ENCODE measurements at regions not wholly inside any gene's neighbourhood (a gene's known extent, or its start where the extent isn't known, plus 50 kb on each side); places are given as distances from the start of the nearest gene placed in this dataset.
"Not testable (repeated sequence)": the region's sequence is repeated elsewhere in the genome, so short reads cannot be mapped to it uniquely, and the experiment has no call there.

DNA sequence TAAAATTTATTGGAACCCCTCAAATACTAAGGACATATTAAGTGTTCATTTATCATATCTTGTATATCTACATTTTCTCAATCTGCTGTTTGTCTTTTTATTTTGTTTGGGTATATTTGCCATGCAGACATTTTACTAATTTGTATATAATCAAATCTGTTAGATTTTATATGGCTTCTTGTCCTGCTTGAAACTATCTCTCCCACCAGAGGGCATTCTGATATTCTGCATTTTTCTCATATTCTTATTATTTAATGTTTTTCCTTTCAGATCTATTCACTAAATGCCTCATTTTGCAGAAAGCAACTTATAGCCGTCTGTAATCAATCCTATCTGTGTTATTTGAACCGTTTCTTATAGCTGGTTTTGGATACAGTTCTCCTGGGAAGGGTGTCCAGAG lies 745.5 kb downstream of the LRRIQ3 start:
- DNase-seq, result no peak

DNA sequence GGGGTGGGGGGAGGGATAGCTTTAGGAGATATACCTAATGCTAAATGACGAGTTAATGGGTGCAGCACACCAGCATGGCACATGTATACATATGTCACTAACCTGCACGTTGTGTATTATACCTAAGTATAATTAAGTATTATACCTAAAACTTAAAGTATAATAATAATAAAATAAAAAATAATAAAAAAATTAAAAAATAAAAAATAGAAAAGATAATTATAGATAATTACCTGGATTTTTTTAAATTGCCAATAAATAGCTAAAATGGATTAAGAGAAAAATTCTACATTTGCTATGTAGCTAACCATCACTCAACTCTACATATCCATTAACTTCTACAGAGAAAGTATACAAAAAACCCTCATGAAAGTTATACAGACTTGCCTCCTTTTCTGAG lies 747.3 kb downstream of the LRRIQ3 start:
- DNase-seq, result not testable (repeated sequence)

DNA sequence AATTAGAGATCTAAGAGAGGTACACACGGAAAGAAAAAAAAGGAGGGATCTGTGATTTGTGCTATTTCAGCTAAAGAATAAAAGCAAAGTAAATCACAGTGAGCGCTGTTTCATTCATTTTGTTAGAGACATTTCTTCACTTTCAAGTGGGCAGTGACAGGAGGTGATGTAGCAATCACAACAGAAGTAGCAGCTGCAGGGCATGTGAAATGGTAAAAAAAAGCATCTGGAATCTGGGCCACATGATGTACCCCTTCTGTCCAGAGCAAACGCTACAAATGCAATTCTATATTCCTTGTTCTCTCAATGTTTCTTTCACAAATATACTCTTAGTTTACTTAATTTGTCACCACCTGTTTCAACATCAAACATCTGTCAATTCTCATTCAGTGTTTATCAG lies 786.5 kb downstream of the LRRIQ3 start:
- DNase-seq, result no peak

DNA sequence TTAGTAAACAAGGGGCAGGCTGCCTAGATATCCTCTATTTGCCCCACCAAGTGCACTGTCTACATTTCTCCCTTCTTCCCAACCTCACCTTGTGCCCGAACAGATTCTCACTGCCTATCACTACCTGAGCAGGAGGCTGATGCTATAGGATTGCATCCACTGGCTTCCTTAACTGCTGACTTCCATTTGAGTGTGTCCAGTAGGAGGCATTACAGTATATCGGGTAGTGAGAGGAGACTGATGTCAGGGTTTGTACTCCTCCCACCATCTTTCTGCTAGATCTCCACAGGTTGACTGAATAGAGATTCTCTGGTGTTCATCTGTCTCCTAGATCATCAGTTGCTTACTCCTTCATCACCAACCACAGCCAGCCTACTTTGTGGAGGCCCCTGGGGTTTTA lies 796.3 kb downstream of the LRRIQ3 start:
- DNase-seq, result no peak

DNA sequence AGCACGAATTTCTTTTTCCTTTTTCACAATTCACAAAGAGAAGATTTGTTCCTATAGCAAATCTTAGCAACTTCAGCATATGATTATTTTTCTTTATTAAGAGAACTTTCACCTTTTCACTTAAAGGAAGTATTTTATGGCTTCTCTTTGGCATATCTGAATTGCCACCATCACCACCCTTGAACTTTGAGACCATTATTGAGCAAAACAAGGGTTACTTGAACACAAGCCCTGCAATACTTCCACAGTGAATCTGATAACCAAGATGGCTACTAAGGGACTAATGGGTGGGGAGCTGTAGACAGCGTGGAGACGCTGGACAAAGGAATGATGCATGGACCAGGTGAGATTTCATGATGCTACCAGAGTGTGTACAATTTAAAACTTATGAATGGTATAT lies 815.0 kb downstream of the LRRIQ3 start:
- DNase-seq, result no peak

DNA sequence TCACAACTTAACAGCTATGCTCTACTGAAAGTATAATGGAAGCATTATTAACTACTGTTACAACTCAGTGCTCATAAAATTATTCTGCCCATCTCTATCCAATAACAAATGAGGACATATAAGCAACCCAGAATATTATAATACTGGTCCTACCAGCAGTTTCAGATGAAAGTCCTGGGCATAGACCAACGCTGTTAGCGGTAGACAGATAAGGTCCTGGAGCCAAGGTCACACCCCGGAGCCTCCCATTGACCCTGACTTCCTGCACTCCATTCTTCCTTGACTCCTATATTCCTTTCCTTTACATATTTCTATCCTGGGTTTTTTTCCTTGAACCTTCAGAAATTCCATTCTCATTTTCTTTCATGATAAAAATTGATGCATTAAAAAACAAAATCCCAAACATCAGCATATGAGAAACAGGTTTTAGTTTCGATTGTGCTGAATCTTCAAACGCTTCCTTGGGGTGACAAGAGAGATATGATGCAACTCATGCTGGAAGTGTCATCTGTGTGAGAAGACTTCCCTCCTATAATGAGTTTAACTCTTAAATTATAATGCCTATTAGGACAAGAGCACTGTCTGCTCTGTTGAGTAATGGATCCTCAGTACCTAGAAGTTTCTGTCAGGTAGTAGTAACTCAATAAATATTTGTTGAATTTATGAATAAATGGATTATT lies 831.1 kb downstream of the LRRIQ3 start:
- DNase-seq, result no peak

DNA sequence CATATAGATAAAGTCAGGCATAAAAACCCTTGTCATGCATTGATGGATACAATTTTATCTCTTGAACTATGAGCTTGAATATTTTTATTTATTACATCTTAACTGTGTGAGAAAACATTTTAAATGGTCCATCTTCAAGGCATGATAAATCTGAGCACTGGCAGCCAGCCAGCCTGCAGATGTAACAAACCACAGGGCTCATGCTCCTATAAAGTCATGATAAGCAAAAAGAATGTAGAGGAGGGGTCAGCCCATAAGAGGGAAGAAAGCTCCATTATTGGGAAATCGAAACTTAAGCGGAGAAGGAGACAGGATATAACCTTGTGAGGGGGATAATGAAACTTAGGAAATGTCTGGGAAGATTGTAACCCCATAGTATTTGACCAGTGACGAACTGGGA lies 839.0 kb downstream of the LRRIQ3 start:
- DNase-seq, result peak in 1 of 3 experiments; percentile 27

DNA sequence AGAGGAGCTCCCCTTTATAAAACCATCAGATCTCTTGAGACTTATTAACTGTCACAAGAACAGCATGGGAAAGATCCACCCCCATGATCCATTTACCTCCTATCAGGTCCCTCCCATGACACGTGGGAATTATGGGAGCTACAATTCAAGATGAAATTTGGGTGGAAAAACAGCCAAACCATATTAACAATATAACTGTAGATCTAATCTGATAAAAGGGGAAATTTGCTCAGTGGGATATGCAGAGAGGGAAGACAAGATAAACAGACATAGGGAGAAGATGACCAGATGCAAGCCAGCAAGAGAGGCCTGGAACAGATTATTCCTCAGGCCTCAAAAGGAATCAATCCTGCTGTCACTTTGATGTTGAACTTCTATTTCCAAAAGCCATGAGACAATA lies 841.5 kb downstream of the LRRIQ3 start:
- no peak for DNase-seq

DNA sequence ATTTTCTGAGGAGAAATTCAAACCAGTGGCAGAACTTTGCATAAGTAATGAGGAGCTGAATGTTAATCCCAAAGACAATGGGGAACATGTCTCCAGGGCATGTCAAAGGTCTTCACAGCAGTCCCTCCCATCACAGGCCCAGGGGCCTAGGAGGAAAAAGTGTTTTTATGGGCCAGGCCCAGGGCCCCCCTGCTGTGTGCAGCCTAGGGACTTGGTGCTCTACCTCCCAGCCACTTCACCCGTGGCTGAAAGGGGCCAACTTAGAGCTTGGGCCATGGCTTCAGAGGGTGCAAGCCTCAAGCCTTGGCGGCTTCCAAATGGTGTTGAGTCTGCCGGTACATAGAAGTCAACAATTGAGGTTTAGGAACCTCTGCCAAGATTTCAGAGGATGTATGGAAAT lies 854.0 kb downstream of the LRRIQ3 start:
- no peak for DNase-seq

DNA sequence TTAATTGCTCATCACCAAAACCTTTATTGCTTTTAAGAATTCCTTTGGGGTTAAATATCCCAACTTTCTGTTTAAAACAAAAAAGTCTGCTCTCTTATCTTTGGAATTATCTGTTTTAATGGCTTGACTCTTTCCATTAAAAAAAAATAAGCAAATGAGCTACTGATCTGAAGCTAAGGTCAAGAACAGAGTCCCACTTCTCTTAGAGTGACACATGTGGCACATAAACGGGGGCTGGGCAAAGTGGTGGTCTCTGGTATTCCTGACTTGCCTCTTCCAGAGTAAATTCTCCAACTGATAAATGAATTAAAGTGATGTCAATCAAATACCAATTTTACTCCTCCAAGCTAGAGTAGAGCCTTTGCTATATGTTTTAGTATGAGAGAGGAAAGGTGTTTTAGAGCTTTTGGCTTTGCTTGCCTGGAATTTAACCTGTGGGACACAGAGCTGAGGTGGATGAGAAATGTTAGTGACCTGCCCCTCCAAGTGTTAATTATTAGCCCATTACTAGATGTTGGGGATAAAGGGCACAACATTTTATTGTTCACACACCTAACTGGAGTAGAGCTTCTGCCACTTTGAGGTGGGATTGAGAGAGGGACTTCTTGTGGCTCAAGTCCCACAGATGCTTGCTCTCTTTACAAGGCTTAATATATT lies 864.0 kb downstream of the LRRIQ3 start:
- no peak for DNase-seq

DNA sequence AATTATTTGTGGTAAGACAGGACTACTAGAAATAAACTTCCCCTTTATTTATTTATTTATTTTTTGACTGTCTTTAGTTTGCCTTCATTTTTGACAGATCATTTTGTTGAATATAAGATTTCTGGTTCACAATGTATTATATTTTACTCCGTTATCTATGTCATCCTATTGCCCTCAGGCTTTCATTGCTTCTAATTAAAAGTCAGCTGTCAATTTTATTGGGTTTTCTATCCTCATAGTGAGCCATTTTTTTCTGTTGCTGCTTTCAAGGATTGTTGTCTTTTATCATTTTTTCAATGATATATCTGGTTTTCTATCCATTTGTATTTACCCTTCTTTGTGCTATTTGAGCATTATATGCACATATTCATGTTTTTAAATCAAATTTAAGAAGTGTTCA lies 866.2 kb downstream of the LRRIQ3 start:
- no peak for DNase-seq

DNA sequence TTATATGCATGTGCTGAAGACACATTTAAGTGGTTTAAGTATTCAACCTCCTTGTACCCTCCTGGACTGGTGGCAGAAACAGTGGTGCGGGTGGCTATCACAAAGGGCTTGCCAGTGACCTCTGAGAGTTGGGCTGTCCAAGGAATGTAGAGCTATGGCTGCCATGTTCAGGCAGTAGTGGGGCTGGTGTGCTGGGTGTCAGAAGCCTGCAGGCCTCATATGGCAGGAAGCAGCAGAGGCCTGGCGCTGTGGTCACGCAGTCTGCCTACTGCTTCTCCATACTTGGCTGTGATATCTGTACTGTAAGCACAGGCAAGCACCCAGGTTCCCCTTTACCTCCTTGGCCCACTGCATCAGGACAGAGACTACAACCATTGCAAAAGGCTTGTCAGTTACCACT lies 870.0 kb downstream of the LRRIQ3 start:
- no peak for DNase-seq

DNA sequence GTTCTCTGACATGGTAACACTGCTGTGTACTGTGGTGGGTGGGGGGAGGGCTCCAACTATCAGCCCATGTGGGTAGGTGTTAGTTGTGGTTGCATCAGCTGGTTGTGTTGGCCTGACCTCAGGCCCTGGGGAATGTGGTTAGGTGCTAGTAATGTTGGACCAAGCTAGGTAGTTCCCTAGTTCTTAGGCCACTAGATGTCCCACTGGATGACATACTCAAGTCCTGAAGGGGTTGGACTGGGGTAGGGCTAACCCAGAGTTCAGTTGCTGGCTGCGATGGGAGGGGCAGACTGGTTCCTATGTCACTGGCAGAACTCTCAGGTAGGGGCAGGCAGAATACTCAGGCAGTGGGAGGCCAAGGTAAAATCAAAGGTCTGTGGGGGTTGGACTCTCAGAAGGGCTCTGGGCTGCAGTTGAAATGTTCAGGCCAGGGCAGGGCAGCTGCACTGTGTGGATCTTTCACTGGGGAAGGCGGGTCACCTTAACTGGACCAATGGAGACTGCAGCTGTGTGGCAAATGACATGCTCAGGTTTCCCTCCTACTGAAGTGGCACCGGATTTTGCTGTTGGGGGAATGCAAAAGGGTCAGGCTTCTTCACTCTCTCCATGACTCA lies 870.7 kb downstream of the LRRIQ3 start:
- DNase-seq, result no peak

DNA sequence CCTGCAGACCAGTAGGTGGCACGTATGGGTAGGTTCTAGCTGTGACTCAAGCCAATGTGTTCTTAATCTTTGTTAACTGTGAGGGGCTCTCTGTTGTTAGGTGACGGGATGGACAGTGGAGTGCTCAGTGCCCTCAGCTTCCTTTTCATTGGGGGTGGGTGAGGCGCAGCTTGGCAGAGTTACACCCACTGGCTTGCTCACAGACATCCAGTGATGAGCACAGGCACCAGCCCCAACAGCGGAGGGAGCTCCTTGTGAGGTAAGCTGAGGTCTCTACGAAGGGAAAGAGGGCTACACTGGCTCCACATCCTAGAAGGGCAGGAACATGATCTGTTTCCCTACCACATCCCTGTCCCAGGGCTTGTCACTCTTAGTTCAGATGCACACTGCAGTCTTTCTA lies 871.3 kb downstream of the LRRIQ3 start:
- no peak for DNase-seq

DNA sequence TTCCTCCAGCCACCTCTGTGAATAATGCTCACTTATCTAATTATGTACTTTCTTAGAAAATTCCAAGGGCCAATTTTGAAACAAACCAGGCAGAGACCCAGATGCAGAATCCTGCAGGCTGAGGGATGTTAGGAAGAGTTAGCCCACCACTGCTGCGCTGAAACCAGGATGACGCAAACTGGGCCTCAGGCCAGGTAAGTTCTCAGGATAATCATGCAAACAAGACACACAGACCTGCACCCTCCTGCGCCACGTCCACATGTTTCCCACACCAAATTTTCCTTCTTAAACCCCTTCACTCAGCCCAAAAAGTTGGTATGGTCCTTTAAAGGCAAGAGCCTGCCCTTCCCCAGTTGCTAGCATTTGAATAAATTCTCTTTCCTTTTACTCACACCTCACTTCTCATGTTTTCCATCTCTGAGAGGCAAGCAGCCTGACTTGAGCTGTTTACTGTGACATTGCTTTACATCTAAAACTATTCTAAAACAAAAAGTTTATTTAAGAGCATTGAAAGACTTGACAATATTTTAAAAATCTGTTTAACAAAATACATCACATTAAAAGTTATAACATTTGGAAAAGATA lies 887.1 kb downstream of the LRRIQ3 start:
- no peak for DNase-seq

DNA sequence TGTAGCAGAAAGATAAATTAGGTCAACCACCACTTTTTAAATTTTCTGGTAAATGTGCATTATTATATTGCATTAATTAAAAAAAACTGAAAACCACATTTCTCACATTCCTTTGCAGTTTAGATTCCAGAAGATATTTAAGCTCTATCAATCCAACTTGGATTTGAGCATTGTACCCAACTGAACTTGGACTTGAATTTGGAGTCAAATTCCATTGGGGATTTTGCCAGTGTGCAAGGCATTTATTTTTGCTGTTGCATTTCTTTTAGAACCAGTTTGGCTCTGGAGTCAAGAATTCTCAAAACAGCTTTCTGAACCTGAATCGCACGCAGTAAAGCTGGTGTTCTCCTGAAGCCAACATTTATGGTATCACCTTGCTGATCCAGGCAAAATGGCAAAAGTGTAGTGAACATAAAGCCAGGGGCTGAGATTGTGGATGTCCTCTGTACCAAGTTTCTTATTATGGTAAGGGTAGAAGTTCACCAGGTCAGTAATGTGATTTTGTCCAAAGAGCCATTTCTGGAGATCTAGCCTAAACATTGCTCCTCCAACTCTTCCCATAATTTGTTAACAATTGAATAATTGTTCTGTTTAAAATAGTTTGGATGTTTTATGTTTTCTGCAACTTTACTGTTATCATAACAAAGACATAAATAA lies 890.9 kb downstream of the LRRIQ3 start:
- DNase-seq, result no peak

DNA sequence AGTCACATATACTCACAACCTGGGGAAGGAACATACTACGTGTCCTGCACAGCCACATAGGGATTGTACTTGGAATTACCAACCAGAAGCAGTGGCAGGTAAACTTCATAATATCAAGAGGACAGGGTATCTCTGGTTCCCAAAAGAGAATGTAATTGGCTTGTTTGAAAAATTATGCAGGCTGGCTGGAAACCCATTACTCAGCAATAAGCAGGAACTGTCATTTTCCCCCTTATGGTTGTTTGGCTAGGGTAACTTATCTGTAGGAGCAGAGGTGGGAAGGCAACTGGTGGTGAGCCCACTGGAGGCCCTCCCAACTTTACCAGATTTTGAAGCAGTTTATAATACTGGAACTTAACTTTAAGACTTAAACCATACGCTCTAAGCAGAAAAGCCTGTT lies 924.1 kb downstream of the LRRIQ3 start:
- DNase-seq, result no peak

DNA sequence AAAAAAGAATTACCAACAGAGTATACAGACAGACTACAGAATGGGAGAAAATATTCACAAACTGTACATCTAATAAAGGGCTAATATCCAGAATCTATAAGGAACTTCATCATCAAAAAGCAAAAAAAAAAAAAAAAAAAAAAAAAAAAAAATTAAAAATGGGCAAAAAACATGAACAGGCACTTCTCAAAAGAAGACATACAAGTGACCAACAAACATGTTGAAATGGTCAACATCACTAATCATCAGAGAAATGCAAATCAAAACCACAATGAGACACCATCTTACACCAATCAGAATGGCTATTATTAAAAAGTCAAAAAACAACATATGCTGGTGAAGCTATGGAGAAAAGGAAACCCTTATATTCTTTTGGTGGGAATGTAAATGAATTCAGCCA lies 952.8 kb downstream of the LRRIQ3 start:
- not testable (repeated sequence) for DNase-seq

DNA sequence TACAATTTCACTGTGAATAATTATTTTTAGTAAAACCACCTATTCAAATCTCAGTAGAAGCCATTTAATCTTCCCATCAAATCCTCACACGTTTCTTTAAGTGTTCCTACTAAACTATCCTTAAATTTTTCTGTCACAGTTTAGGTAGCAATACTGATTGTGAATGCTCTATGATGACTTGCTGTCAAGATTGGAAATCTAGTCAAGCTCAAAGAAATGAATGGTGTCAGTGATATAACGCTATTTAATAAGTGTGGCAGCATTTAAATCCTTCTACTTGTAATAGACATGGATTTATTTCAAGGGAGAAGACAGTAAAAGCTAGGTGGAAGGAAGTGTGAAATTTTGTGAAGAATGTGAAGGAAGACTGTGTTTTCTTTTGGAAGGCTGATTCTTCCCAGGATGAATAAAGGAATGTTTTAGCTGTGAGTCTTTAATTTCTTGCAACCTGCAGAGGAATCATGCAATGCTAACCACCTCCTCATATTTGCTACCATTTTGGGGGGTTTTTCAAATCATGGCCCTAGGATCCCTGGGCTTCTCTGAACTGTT lies 936.7 kb upstream of the NEGR1 start:
- no peak for DNase-seq

DNA sequence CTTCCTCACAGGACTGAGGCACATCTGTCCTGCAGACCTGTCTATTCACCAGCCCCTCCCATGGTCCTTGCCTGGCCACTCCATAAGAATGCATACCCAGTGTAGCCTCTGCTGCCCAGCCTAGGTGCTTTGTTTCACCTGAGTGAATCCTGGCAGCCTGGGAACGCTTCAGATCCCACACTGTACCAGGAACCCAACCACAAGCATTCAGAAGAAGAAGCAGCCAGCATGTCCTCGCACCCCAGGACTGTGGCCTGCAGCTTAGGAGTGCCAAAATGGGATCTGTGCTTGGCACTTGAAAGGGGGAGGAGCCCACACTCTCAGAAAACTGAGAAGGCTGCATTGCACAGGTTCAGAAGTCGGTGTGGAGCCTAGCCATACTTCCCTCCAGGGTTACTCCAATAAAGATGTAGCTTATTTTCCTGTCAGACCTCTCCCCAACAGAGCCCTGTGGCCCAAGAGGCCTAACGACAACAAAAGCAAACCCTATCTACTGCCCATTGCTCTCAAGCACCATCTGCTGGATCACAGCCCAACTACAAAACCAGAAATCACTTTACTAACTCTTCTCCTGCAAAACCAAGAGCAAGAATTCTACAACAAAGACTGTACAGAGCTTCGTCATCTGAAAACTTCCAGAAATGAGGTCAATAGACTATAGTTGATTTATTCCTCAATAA lies 923.1 kb upstream of the NEGR1 start:
- DNase-seq, result peak in 1 of 3 experiments; percentile 6

DNA sequence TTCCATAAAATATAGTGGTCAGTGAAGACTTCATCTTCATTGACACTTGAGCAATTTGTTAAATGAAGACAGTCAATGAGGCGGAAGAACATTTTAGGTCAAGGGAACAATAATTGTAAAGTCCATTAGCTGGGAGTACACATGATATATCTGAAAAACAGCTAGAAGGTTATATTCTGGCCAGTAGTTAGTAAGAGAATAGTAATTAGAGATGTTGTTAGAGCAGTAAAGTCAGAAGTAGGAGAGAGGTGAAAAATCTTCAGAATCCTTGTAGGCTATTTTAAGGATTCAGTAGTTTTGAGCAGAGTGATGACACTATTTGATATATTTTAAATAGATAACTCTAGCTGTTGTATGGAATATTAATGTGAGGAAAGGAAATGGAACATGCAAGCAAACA lies 915.6 kb upstream of the NEGR1 start:
- peak in 1 of 3 experiments; percentile 4 for DNase-seq

DNA sequence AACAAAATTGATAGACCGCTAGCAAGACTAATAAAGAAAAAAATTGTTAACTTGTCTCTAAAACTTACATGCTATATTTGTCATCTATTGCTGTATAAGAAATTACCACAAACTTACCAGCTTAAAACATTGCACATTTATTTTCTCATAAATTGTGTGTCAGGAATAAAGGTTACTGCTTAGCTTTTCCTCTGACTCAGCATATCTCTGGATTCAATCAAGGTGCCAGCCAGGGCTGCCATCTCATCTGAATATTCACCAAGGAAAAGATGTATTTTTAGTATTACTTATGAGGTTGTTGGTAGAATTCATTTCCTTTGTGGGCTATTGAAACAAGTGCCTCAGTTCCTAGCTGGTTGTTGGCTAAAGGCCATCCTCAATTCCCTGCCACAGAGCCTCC lies 912.6 kb upstream of the NEGR1 start:
- no peak for DNase-seq

DNA sequence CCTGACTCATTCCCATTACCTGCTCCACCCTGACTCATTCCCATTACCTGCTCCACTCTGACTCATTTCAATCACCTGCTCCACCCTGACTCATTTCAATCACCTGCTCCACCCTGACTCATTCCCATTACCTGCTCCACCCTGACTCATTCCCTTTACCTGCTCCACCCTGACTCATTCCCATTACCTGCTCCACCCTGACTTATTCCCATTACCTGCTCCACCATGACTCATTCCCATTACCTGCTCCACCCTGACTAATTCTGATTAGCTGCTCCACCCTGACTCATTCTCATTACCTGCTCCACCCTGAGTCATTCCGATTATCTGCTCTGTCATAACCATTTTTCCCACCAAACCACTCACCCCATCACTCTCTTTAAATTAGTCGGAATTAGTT lies 901.2 kb upstream of the NEGR1 start:
- not testable (repeated sequence) for DNase-seq

Measured in NCI-H1417 (cell line).